Thoracic aorta (tissue), 2 donors: ENCODE measurements at regions not wholly inside any gene's neighbourhood (a gene's known extent, or its start where the extent isn't known, plus 50 kb on each side); places are given as distances from the start of the nearest gene placed in this dataset.

Source experiments
- ATAC-seq: fragments of 150-250 bp; one replicate; pipeline ENCODE4 v1.8.0; 2017; ENCODE audit warnings: low read depth; ENCODE audit not compliant: insufficient number of reproducible peaks, low FRiP score
- DNase-seq: peaks from one replicate; pipeline ENCODE4 v3.0.0-alpha.2; 2020; ENCODE audit warnings: low spot score
- H3K27ac ChIP-seq, 2 donors: fragments of 200-600 bp; sonication (generic); 1 replicate in 1 of 2; 2 replicates in 1 of 2; pipeline ENCODE4 v1.5.1; 2016; ENCODE audit warnings: mild to moderate bottlenecking in 2 of 2, moderate library complexity in 2 of 2
- H3K27me3 ChIP-seq: fragments of 200-600 bp; sonication (generic); replicated peaks from 2 replicates; pipeline ENCODE4 v1.6.0; 2016; ENCODE audit warnings: mild to moderate bottlenecking; ENCODE audit not compliant: insufficient read depth
- H3K36me3 ChIP-seq: fragments of 200-600 bp; sonication (generic); one replicate; pipeline ENCODE4 v1.5.1; 2016
- H3K4me1 ChIP-seq, 2 donors: fragments of 200-600 bp; sonication (generic); 1 replicate in 1 of 2; 2 replicates in 1 of 2; pipeline versions ENCODE4 v1.5.1 to v1.6.0; 2016; ENCODE audit warnings: low read depth in 2 of 2, mild to moderate bottlenecking in 1 of 2; ENCODE audit not compliant: control insufficient read depth in 1 of 2
- H3K4me3 ChIP-seq: fragments of 200-600 bp; sonication (generic); 2 replicates; pipeline ENCODE4 v1.5.1; 2016; ENCODE audit warnings: mild to moderate bottlenecking
- H3K9me3 ChIP-seq: fragments of 200-600 bp; sonication (generic); 2 replicates; pipeline ENCODE4 v1.5.1; 2016
- CTCF ChIP-seq: fragments of 200-600 bp; sonication (generic); IDR thresholded peaks from one replicate; pipeline ENCODE4 v1.5.1; 2019; ENCODE audit warnings: antibody characterized with exemption

DNA sequence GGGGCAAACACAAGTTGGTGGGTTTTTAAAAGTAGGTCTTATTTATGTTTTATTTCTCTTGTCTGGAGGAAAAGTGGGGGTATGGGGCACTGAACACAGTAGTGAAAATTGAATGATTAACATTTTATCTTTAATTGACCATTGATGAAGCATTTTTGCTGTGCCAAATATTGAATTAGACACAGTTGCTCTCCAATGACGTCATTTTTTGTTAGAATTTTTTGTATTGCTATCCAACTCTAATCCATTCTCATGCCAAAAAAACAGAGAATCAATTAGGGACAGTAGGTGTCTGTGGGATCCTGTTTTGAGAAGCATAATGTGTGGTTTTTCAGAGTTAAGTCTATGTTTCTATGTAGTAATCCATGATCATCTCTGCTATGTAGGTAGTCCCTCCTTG, 1032.8 kb downstream of the STPG2 start:
- H3K27ac ChIP-seq, result no peak overlapping the region
- no peak for DNase-seq
- H3K27me3 ChIP-seq, result no peaks in the 10 kb centered on the region
- no peaks in the 10 kb centered on the region for H3K9me3 ChIP-seq
- ATAC-seq, result no peak
- no peak for TF ChIP-seq CTCF
- no peak overlapping the region for H3K4me3 ChIP-seq
- no peaks in the 10 kb centered on the region for H3K4me1 ChIP-seq
- H3K36me3 ChIP-seq, result no peaks in the 10 kb centered on the region

- Histone ChIP-seq H3K36me3 (no peaks in the 10 kb centered on the region), H3K9me3 (no peaks in the 10 kb centered on the region), H3K4me3 (no peak overlapping the region), H3K27me3 (no peaks in the 10 kb centered on the region), H3K27ac (no peak overlapping the region), H3K4me1 (no peaks in the 10 kb centered on the region)
- ATAC-seq, result no peak
- no peak for TF ChIP-seq CTCF
- DNase-seq, result no peak
Measured at GRCh38 chr4:97116511-97116910, 1026.8 kb downstream of the STPG2 start.

DNA sequence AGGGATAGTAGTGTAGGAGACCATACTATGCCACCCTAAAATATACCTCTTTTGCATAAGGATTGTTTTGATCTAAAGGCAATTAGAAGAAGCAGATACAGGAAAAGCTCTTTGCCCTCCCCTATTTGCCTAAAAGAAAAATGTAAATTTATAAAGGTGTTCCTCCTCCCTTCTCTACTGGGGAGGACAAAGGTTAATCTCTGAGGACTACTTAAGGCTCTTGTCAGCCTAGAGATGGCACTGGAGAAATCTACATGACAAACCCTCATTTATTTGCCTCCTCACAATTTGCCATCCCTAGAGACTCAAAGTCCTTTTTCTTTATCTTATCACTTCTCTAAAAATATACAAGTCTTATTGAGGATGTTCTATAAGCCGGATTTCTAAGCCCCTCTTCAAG, 1021.8 kb downstream of the STPG2 start:
- no peak for ATAC-seq
- Histone ChIP-seq H3K27ac (no peak overlapping the region), H3K27me3 (no peaks in the 10 kb centered on the region), H3K4me1 (no peaks in the 10 kb centered on the region), H3K36me3 (no peaks in the 10 kb centered on the region), H3K4me3 (no peak overlapping the region), H3K9me3 (no peaks in the 10 kb centered on the region)
- no peak for TF ChIP-seq CTCF
- no peak for DNase-seq

DNA sequence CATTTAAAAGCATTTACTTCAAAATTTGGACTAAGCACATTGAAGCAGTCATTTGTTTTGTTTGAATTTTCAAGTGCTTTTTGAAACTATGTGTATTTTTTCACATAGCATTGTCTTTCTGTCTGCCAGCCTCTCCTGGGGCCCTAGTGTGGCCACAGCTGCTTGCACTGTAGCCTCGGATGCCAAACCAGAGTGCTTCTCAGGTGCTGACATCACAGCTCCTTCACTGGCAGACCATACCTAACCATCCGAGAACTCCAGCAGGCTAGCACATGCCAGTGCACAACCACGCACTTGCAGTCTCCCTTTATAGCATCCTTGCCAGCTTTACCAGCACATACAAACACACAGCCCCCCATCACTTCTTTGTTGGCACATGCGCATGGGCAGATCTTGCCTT, 1019.7 kb downstream of the STPG2 start:
- Histone ChIP-seq H3K4me1 (no peaks in the 10 kb centered on the region), H3K9me3 (no peaks in the 10 kb centered on the region), H3K36me3 (no peaks in the 10 kb centered on the region), H3K4me3 (no peak overlapping the region), H3K27me3 (no peaks in the 10 kb centered on the region), H3K27ac (no peak overlapping the region)
- no peak for TF ChIP-seq CTCF
- DNase-seq (no peak), ATAC-seq (no peak)

DNA sequence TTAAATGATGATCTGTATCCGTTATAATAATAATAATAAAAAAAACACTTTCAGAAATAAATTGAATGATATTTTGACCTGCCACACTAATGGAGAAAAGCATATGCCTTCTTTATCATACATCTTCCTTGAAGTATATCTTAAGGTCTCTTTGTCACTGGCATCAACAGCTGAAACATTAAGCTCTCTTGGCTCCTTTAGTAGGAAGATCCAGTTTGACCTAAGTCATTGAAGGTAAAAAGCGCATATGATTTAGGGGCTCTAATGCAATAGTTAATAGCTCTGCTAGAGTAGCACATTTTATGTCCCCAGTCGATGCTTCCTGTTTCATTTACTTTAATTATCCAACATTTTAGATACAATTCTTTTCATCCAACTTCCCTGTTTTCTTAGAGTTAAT, 1010.8 kb downstream of the STPG2 start:
- DNase-seq, result no peak
- no peaks in the 10 kb centered on the region for H3K27me3 ChIP-seq
- no peaks in the 10 kb centered on the region for H3K4me1 ChIP-seq
- no peak for TF ChIP-seq CTCF
- no peak overlapping the region for H3K4me3 ChIP-seq
- no peak overlapping the region for H3K27ac ChIP-seq
- no peaks in the 10 kb centered on the region for H3K9me3 ChIP-seq
- H3K36me3 ChIP-seq, result no peaks in the 10 kb centered on the region
- ATAC-seq, result no peak
